ENCODE measurements at regions not wholly inside any gene's neighbourhood (a gene's known extent, or its start where the extent isn't known, plus 50 kb on each side); places are given as distances from the start of the nearest gene placed in this dataset.

- no peak overlapping the region for H3K27ac ChIP-seq (ENCODE audit: low read length)
- no peak for DNase-seq
- TF ChIP-seq EZH2 (IDR thresholded peaks at IDR 0.05; ENCODE audit: borderline replicate concordance, low read depth, low read length, severe bottlenecking) (no peak), CTCF (IDR thresholded peaks at IDR 0.05; ENCODE audit: borderline replicate concordance, extremely low read depth, low read length, poor library complexity, severe bottlenecking) (peak; percentile 53)
- no peaks in the 10 kb centered on the region for H3K4me1 ChIP-seq (ENCODE audit: insufficient read depth, low read length)
- H3K9me3 ChIP-seq (ENCODE audit: insufficient read depth, low read length, severe bottlenecking): no peaks in the 10 kb centered on the region
- no peak overlapping the region for H3K4me3 ChIP-seq (ENCODE audit: low read depth in 1 of 2, low read length in 2 of 2)
- peak; percentile 64; the same call in 2 of the 3 replicates for ATAC-seq (ENCODE audit: insufficient read depth, low read depth)
- H3K79me2 ChIP-seq (ENCODE audit: insufficient read depth, low read length): no peaks in the 10 kb centered on the region
- H3K9ac ChIP-seq (ENCODE audit: low read depth, low read length): no peak overlapping the region
- no peaks in the 10 kb centered on the region for H3K27me3 ChIP-seq (ENCODE audit: insufficient read depth, low read length, poor library complexity)
- no peak overlapping the region for H2AFZ ChIP-seq (ENCODE audit: low read depth, low read length)
- H3K36me3 ChIP-seq (ENCODE audit: insufficient read depth, low read length): no peaks in the 10 kb centered on the region
- H3K4me2 ChIP-seq (ENCODE audit: insufficient read depth, low read length): no peak overlapping the region
- H4K20me1 ChIP-seq (ENCODE audit: insufficient read depth, low read length): no peaks in the 10 kb centered on the region
Observed at GRCh38 chr12:102300824-102301461, 103.3 kb upstream of the PMCH start.

- H3K27ac ChIP-seq (ENCODE audit: low read length): no peak overlapping the region
- H4K20me1 ChIP-seq (ENCODE audit: insufficient read depth, low read length): no peaks in the 10 kb centered on the region
- no peaks in the 10 kb centered on the region for H3K36me3 ChIP-seq (ENCODE audit: insufficient read depth, low read length)
- H3K4me3 ChIP-seq (ENCODE audit: low read depth in 1 of 2, low read length in 2 of 2): no peak overlapping the region
- ATAC-seq (ENCODE audit: insufficient read depth, low read depth) (no peak), DNase-seq (no peak)
- H3K9ac ChIP-seq (ENCODE audit: low read depth, low read length): no peak overlapping the region
- H3K4me1 ChIP-seq (ENCODE audit: insufficient read depth, low read length): no peaks in the 10 kb centered on the region
- H3K9me3 ChIP-seq (ENCODE audit: insufficient read depth, low read length, severe bottlenecking): no peaks in the 10 kb centered on the region
- no peak overlapping the region for H2AFZ ChIP-seq (ENCODE audit: low read depth, low read length)
- TF ChIP-seq EZH2 (IDR thresholded peaks at IDR 0.05; ENCODE audit: borderline replicate concordance, low read depth, low read length, severe bottlenecking) (no peak), CTCF (IDR thresholded peaks at IDR 0.05; ENCODE audit: borderline replicate concordance, extremely low read depth, low read length, poor library complexity, severe bottlenecking) (no peak)
- no peaks in the 10 kb centered on the region for H3K27me3 ChIP-seq (ENCODE audit: insufficient read depth, low read length, poor library complexity)
- no peaks in the 10 kb centered on the region for H3K79me2 ChIP-seq (ENCODE audit: insufficient read depth, low read length)
- H3K4me2 ChIP-seq (ENCODE audit: insufficient read depth, low read length): no peak overlapping the region
Observed at GRCh38 chr12:102299731-102300130, 102.1 kb upstream of the PMCH start.

GRCh38 chr12:102298022-102298421, 100.4 kb upstream of the PMCH start:
- Histone ChIP-seq H3K4me1 (ENCODE audit: insufficient read depth, low read length) (no peaks in the 10 kb centered on the region), H3K36me3 (ENCODE audit: insufficient read depth, low read length) (no peaks in the 10 kb centered on the region), H3K9ac (ENCODE audit: low read depth, low read length) (no peak overlapping the region), H3K27me3 (ENCODE audit: insufficient read depth, low read length, poor library complexity) (no peaks in the 10 kb centered on the region), H2AFZ (ENCODE audit: low read depth, low read length) (no peak overlapping the region), H3K27ac (ENCODE audit: low read length) (no peak overlapping the region), H3K9me3 (ENCODE audit: insufficient read depth, low read length, severe bottlenecking) (no peaks in the 10 kb centered on the region), H4K20me1 (ENCODE audit: insufficient read depth, low read length) (no peaks in the 10 kb centered on the region), H3K79me2 (ENCODE audit: insufficient read depth, low read length) (no peaks in the 10 kb centered on the region), H3K4me3 (ENCODE audit: low read depth in 1 of 2, low read length in 2 of 2) (no peak overlapping the region), H3K4me2 (ENCODE audit: insufficient read depth, low read length) (no peak overlapping the region)
- DNase-seq: no peak
- ATAC-seq (ENCODE audit: insufficient read depth, low read depth): no peak
- TF ChIP-seq CTCF (IDR thresholded peaks at IDR 0.05; ENCODE audit: borderline replicate concordance, extremely low read depth, low read length, poor library complexity, severe bottlenecking) (no peak), EZH2 (IDR thresholded peaks at IDR 0.05; ENCODE audit: borderline replicate concordance, low read depth, low read length, severe bottlenecking) (no peak)

Data from DND-41 (cell line).